ENCODE measurements at regions not wholly inside any gene's neighbourhood (a gene's known extent, or its start where the extent isn't known, plus 50 kb on each side); places are given as distances from the start of the nearest gene placed in this dataset.
"Not testable (repeated sequence)": the region's sequence is repeated elsewhere in the genome, so short reads cannot be mapped to it uniquely, and the experiment has no call there.

GRCh38 chr2:87301349-87301748 is 279.7 kb upstream of the PLGLB1 start:
- H3K27ac ChIP-seq (replicated peaks); H3K27me3 ChIP-seq (ENCODE audit: insufficient read depth, poor library complexity, severe bottlenecking); DNase-seq (ENCODE audit: low read depth in 1 of 2, low spot score in 1 of 2); H3K4me3 ChIP-seq (replicated peaks; ENCODE audit: insufficient read depth, low read length): not testable (repeated sequence)

DNA sequence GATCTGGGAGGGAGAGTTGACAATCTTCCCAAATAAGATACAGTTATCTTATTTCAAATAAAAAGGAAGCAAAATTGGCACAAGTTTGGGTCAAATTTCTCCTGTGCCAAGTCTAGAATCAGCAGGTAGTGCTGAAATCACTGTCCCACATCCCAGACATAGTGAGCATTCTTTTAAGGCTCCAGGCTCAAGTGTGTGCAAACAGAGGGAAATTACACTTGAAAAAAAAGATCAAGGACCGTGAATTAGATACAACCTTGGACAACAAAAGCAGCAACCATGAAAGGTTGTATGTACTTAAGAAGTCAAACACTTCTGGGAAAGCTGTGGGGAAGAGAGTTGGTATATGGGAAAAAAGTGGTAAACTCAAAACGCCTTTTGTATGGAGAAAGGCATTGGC is 280.2 kb upstream of the PLGLB1 start:
- H3K27me3 ChIP-seq (ENCODE audit: insufficient read depth, poor library complexity, severe bottlenecking); H3K4me3 ChIP-seq (replicated peaks; ENCODE audit: insufficient read depth, low read length); H3K27ac ChIP-seq (replicated peaks); DNase-seq (ENCODE audit: low read depth in 1 of 2, low spot score in 1 of 2): not testable (repeated sequence)

DNA sequence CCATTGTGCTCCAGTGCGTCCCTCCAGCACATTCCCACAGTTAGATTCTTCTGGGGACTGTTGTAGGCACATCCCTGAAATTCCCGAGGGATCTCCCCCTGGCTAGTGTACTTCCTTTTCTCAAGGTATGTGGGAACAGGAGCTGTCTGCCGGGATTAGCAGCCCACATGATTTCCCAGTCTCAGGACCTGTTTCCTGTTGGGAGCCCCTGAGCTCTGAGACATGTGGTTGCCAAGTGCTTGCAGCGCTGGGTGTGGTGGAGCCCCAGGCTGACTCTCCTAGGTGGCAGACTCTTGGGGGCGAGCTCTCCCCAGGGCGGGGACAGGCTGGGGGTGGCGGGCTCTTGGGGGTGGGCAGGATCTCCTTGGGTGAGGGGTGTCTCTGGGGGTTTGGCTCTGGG is 287.0 kb upstream of the PLGLB1 start:
- H3K4me3 ChIP-seq (replicated peaks; ENCODE audit: insufficient read depth, low read length); H3K27me3 ChIP-seq (ENCODE audit: insufficient read depth, poor library complexity, severe bottlenecking); DNase-seq (ENCODE audit: low read depth in 1 of 2, low spot score in 1 of 2); H3K27ac ChIP-seq (replicated peaks): not testable (repeated sequence)

DNA sequence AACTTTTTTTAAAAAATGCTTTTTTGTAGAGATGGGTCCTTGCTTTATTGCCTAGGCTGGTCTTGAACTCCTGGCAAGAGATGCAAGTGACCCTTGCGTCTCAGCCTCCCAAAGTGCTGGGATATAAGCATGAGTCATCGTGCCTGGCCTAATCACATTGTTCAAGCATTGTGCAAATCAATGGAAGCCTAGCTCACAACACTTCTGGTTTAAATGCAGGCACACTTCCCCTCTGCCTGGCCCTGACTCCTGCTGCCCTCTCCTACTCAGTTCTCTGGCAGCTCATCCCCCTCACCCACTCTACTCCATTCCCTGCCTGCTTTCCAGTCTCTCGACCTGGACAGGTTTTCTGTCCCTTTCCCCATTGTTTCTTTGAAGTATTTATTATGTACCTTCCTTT is 288.1 kb upstream of the PLGLB1 start:
- H3K27me3 ChIP-seq (ENCODE audit: insufficient read depth, poor library complexity, severe bottlenecking); H3K27ac ChIP-seq (replicated peaks); H3K4me3 ChIP-seq (replicated peaks; ENCODE audit: insufficient read depth, low read length): not testable (repeated sequence)
- peak in 1 of 2 experiments; percentile 29 for DNase-seq (ENCODE audit: low read depth in 1 of 2, low spot score in 1 of 2)

- not testable (repeated sequence) for H3K27me3 ChIP-seq (ENCODE audit: insufficient read depth, poor library complexity, severe bottlenecking); H3K27ac ChIP-seq (replicated peaks); DNase-seq (ENCODE audit: low read depth in 1 of 2, low spot score in 1 of 2); H3K4me3 ChIP-seq (replicated peaks; ENCODE audit: insufficient read depth, low read length)
Observed at GRCh38 chr2:87311896-87312441, 290.3 kb upstream of the PLGLB1 start.

DNA sequence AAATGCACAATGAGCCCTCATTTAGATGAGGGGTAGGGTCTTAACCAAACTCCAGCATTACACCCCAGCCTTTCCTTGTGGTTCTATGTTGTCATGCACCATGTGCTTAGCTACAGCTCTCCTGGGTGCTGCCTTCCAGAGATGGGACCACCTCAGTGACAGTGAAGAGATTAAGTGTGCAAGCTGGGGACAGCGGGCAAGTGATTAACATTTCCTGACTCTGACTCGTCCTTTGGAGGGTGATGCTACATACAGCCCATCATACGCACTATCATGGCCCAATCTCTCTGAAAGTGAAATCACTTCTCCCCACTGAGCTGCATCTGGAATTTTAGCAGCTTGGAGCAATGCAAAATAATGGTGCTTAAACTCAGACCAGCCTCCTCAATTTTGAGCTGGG is 293.0 kb upstream of the PLGLB1 start:
- not testable (repeated sequence) for H3K4me3 ChIP-seq (replicated peaks; ENCODE audit: insufficient read depth, low read length); H3K27ac ChIP-seq (replicated peaks); DNase-seq (ENCODE audit: low read depth in 1 of 2, low spot score in 1 of 2); H3K27me3 ChIP-seq (ENCODE audit: insufficient read depth, poor library complexity, severe bottlenecking)

GRCh38 chr2:87315183-87315902 is 293.7 kb upstream of the PLGLB1 start:
- H3K27ac ChIP-seq (replicated peaks); H3K27me3 ChIP-seq (ENCODE audit: insufficient read depth, poor library complexity, severe bottlenecking); DNase-seq (ENCODE audit: low read depth in 1 of 2, low spot score in 1 of 2); H3K4me3 ChIP-seq (replicated peaks; ENCODE audit: insufficient read depth, low read length): not testable (repeated sequence)

- not testable (repeated sequence) for H3K4me3 ChIP-seq (replicated peaks; ENCODE audit: insufficient read depth, low read length); H3K27me3 ChIP-seq (ENCODE audit: insufficient read depth, poor library complexity, severe bottlenecking); H3K27ac ChIP-seq (replicated peaks); DNase-seq (ENCODE audit: low read depth in 1 of 2, low spot score in 1 of 2)
Observed at GRCh38 chr2:87317193-87317592, 295.5 kb upstream of the PLGLB1 start.

GRCh38 chr2:87318814-87319491 is 297.3 kb upstream of the PLGLB1 start:
- not testable (repeated sequence) for H3K27me3 ChIP-seq (ENCODE audit: insufficient read depth, poor library complexity, severe bottlenecking); H3K27ac ChIP-seq (replicated peaks); DNase-seq (ENCODE audit: low read depth in 1 of 2, low spot score in 1 of 2); H3K4me3 ChIP-seq (replicated peaks; ENCODE audit: insufficient read depth, low read length)

DNA sequence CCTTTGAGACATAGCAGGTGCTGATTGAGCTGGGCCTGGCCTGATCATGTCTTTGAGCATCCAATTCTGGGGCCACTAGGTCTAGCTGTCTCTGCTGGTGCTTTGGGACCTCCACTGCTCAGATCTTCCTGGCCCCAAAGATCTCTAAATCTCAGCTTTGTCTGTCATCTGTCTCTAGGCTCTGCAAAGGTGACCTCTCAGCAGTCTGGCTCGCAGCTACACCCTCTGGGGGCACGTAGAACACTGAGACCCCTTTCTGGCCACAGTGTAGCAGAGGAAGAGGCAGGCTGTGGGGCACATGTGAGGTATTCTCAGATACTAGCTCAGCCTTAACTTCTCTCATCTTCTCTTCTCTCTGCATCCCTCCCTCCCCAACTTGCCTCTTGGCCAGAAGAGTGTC is 298.1 kb upstream of the PLGLB1 start:
- H3K4me3 ChIP-seq (replicated peaks; ENCODE audit: insufficient read depth, low read length); DNase-seq (ENCODE audit: low read depth in 1 of 2, low spot score in 1 of 2); H3K27me3 ChIP-seq (ENCODE audit: insufficient read depth, poor library complexity, severe bottlenecking); H3K27ac ChIP-seq (replicated peaks): not testable (repeated sequence)

DNA sequence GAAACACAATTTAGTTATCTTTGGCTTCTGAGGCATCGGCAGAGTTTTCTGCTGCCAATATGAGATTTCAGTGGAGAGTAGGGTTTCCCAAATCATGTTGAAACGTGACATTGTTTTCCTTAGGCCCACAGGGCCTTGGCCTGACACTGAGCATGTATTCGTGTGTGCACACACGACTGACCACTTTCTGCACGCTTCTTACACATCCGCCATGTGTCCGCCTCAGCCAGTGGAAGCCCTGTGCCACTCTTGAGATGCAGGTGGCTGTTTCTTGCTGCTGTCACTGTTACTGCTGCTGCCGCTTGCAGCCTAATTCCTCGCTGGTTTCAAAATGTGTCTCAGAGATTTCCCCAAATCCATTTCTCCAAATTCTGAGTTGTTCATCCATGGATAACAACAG is 299.6 kb upstream of the PLGLB1 start:
- H3K27ac ChIP-seq (replicated peaks); DNase-seq (ENCODE audit: low read depth in 1 of 2, low spot score in 1 of 2); H3K4me3 ChIP-seq (replicated peaks; ENCODE audit: insufficient read depth, low read length); H3K27me3 ChIP-seq (ENCODE audit: insufficient read depth, poor library complexity, severe bottlenecking): not testable (repeated sequence)

GRCh38 chr2:87324335-87325041 is 302.8 kb upstream of the PLGLB1 start:
- not testable (repeated sequence) for H3K4me3 ChIP-seq (replicated peaks; ENCODE audit: insufficient read depth, low read length); H3K27me3 ChIP-seq (ENCODE audit: insufficient read depth, poor library complexity, severe bottlenecking); H3K27ac ChIP-seq (replicated peaks); DNase-seq (ENCODE audit: low read depth in 1 of 2, low spot score in 1 of 2)

GRCh38 chr2:87325042-87325910 is 303.6 kb upstream of the PLGLB1 start:
- not testable (repeated sequence) for DNase-seq (ENCODE audit: low read depth in 1 of 2, low spot score in 1 of 2); H3K27ac ChIP-seq (replicated peaks); H3K27me3 ChIP-seq (ENCODE audit: insufficient read depth, poor library complexity, severe bottlenecking); H3K4me3 ChIP-seq (replicated peaks; ENCODE audit: insufficient read depth, low read length)

GRCh38 chr2:87325911-87326294 is 304.3 kb upstream of the PLGLB1 start:
- H3K27ac ChIP-seq (replicated peaks); H3K27me3 ChIP-seq (ENCODE audit: insufficient read depth, poor library complexity, severe bottlenecking); DNase-seq (ENCODE audit: low read depth in 1 of 2, low spot score in 1 of 2); H3K4me3 ChIP-seq (replicated peaks; ENCODE audit: insufficient read depth, low read length): not testable (repeated sequence)
